ENCODE measurements at regions not wholly inside any gene's neighbourhood (a gene's known extent, or its start where the extent isn't known, plus 50 kb on each side); places are given as distances from the start of the nearest gene placed in this dataset.
"Not testable (repeated sequence)": the region's sequence is repeated elsewhere in the genome, so short reads cannot be mapped to it uniquely, and the experiment has no call there.

- not testable (repeated sequence) for H3K4me1 ChIP-seq (ENCODE audit: control insufficient read depth, insufficient read depth, low read length, poor library complexity, severe bottlenecking); H3K9me3 ChIP-seq (ENCODE audit: control insufficient read depth, low read length); H3K4me3 ChIP-seq (ENCODE audit: extremely low read depth, insufficient read depth, low read length, poor library complexity, severe bottlenecking); H3K36me3 ChIP-seq (ENCODE audit: control insufficient read depth, insufficient read depth, low read length); H3K27ac ChIP-seq (ENCODE audit: low read depth, low read length, severe bottlenecking)
- WGBS, 2 experiments (ENCODE audit: insufficient coverage in 2 of 2): no CpG with 5 or more reads among the region's 5 CpGs
Observed at GRCh38 chr15:22174088-22174487, 93.8 kb downstream of the OR4M2 start.

- H3K4me1 ChIP-seq (ENCODE audit: control insufficient read depth, insufficient read depth, low read length, poor library complexity, severe bottlenecking); H3K27ac ChIP-seq (ENCODE audit: low read depth, low read length, severe bottlenecking); H3K36me3 ChIP-seq (ENCODE audit: control insufficient read depth, insufficient read depth, low read length); H3K9me3 ChIP-seq (ENCODE audit: control insufficient read depth, low read length); H3K4me3 ChIP-seq (ENCODE audit: extremely low read depth, insufficient read depth, low read length, poor library complexity, severe bottlenecking): not testable (repeated sequence)
- WGBS, 2 experiments (ENCODE audit: insufficient coverage in 2 of 2): no CpG with 5 or more reads among the region's 7 CpGs
Observed at GRCh38 chr15:22177965-22178364, 97.6 kb downstream of the OR4M2 start.

- WGBS, 2 experiments (ENCODE audit: insufficient coverage in 2 of 2): no CpG with 5 or more reads among the region's 1 CpG
- not testable (repeated sequence) for H3K4me3 ChIP-seq (ENCODE audit: extremely low read depth, insufficient read depth, low read length, poor library complexity, severe bottlenecking); H3K4me1 ChIP-seq (ENCODE audit: control insufficient read depth, insufficient read depth, low read length, poor library complexity, severe bottlenecking); H3K9me3 ChIP-seq (ENCODE audit: control insufficient read depth, low read length); H3K27ac ChIP-seq (ENCODE audit: low read depth, low read length, severe bottlenecking); H3K36me3 ChIP-seq (ENCODE audit: control insufficient read depth, insufficient read depth, low read length)
Observed at GRCh38 chr15:22178438-22178837, 98.1 kb downstream of the OR4M2 start.

- not testable (repeated sequence) for H3K27ac ChIP-seq (ENCODE audit: low read depth, low read length, severe bottlenecking); H3K4me1 ChIP-seq (ENCODE audit: control insufficient read depth, insufficient read depth, low read length, poor library complexity, severe bottlenecking); H3K9me3 ChIP-seq (ENCODE audit: control insufficient read depth, low read length); H3K4me3 ChIP-seq (ENCODE audit: extremely low read depth, insufficient read depth, low read length, poor library complexity, severe bottlenecking); H3K36me3 ChIP-seq (ENCODE audit: control insufficient read depth, insufficient read depth, low read length)
- no CpG with 5 or more reads among the region's 3 CpGs for WGBS, 2 experiments (ENCODE audit: insufficient coverage in 2 of 2)
Observed at GRCh38 chr15:22179043-22179442, 98.7 kb downstream of the OR4M2 start.

GRCh38 chr15:22180611-22181010 is 100.3 kb downstream of the OR4M2 start:
- WGBS, 2 experiments (ENCODE audit: insufficient coverage in 2 of 2): no CpG with 5 or more reads among the region's 7 CpGs
- not testable (repeated sequence) for H3K4me3 ChIP-seq (ENCODE audit: extremely low read depth, insufficient read depth, low read length, poor library complexity, severe bottlenecking); H3K9me3 ChIP-seq (ENCODE audit: control insufficient read depth, low read length); H3K27ac ChIP-seq (ENCODE audit: low read depth, low read length, severe bottlenecking); H3K36me3 ChIP-seq (ENCODE audit: control insufficient read depth, insufficient read depth, low read length); H3K4me1 ChIP-seq (ENCODE audit: control insufficient read depth, insufficient read depth, low read length, poor library complexity, severe bottlenecking)

GRCh38 chr15:22184678-22185077 is 104.4 kb downstream of the OR4M2 start:
- not testable (repeated sequence) for H3K4me1 ChIP-seq (ENCODE audit: control insufficient read depth, insufficient read depth, low read length, poor library complexity, severe bottlenecking); H3K9me3 ChIP-seq (ENCODE audit: control insufficient read depth, low read length); H3K36me3 ChIP-seq (ENCODE audit: control insufficient read depth, insufficient read depth, low read length); H3K4me3 ChIP-seq (ENCODE audit: extremely low read depth, insufficient read depth, low read length, poor library complexity, severe bottlenecking); H3K27ac ChIP-seq (ENCODE audit: low read depth, low read length, severe bottlenecking)
- WGBS, 2 experiments (ENCODE audit: insufficient coverage in 2 of 2): no CpG with 5 or more reads among the region's 15 CpGs

GRCh38 chr15:22186846-22187532 is 106.7 kb downstream of the OR4M2 start:
- H3K9me3 ChIP-seq (ENCODE audit: control insufficient read depth, low read length); H3K36me3 ChIP-seq (ENCODE audit: control insufficient read depth, insufficient read depth, low read length); H3K4me1 ChIP-seq (ENCODE audit: control insufficient read depth, insufficient read depth, low read length, poor library complexity, severe bottlenecking); H3K27ac ChIP-seq (ENCODE audit: low read depth, low read length, severe bottlenecking); H3K4me3 ChIP-seq (ENCODE audit: extremely low read depth, insufficient read depth, low read length, poor library complexity, severe bottlenecking): not testable (repeated sequence)
- WGBS, 2 experiments (ENCODE audit: insufficient coverage in 2 of 2): no CpG with 5 or more reads among the region's 9 CpGs

- H3K27ac ChIP-seq (ENCODE audit: low read depth, low read length, severe bottlenecking); H3K36me3 ChIP-seq (ENCODE audit: control insufficient read depth, insufficient read depth, low read length); H3K4me3 ChIP-seq (ENCODE audit: extremely low read depth, insufficient read depth, low read length, poor library complexity, severe bottlenecking); H3K9me3 ChIP-seq (ENCODE audit: control insufficient read depth, low read length); H3K4me1 ChIP-seq (ENCODE audit: control insufficient read depth, insufficient read depth, low read length, poor library complexity, severe bottlenecking): not testable (repeated sequence)
- no CpG with 5 or more reads among the region's 3 CpGs for WGBS, 2 experiments (ENCODE audit: insufficient coverage in 2 of 2)
Observed at GRCh38 chr15:22191818-22192217, 111.5 kb downstream of the OR4M2 start.

- WGBS, 2 experiments (ENCODE audit: insufficient coverage in 2 of 2): no CpG with 5 or more reads among the region's 7 CpGs
- not testable (repeated sequence) for H3K27ac ChIP-seq (ENCODE audit: low read depth, low read length, severe bottlenecking); H3K4me3 ChIP-seq (ENCODE audit: extremely low read depth, insufficient read depth, low read length, poor library complexity, severe bottlenecking); H3K9me3 ChIP-seq (ENCODE audit: control insufficient read depth, low read length); H3K4me1 ChIP-seq (ENCODE audit: control insufficient read depth, insufficient read depth, low read length, poor library complexity, severe bottlenecking); H3K36me3 ChIP-seq (ENCODE audit: control insufficient read depth, insufficient read depth, low read length)
Observed at GRCh38 chr15:22194739-22195617, 114.7 kb downstream of the OR4M2 start.

GRCh38 chr15:22196423-22196822 is 116.1 kb downstream of the OR4M2 start:
- H3K4me1 ChIP-seq (ENCODE audit: control insufficient read depth, insufficient read depth, low read length, poor library complexity, severe bottlenecking); H3K27ac ChIP-seq (ENCODE audit: low read depth, low read length, severe bottlenecking); H3K9me3 ChIP-seq (ENCODE audit: control insufficient read depth, low read length); H3K4me3 ChIP-seq (ENCODE audit: extremely low read depth, insufficient read depth, low read length, poor library complexity, severe bottlenecking); H3K36me3 ChIP-seq (ENCODE audit: control insufficient read depth, insufficient read depth, low read length): not testable (repeated sequence)
- no CpG with 5 or more reads among the region's 2 CpGs for WGBS, 2 experiments (ENCODE audit: insufficient coverage in 2 of 2)

GRCh38 chr15:22200417-22200816 is 120.1 kb downstream of the OR4M2 start:
- WGBS, 2 experiments (ENCODE audit: insufficient coverage in 2 of 2): no CpG with 5 or more reads among the region's 3 CpGs
- not testable (repeated sequence) for H3K36me3 ChIP-seq (ENCODE audit: control insufficient read depth, insufficient read depth, low read length); H3K4me1 ChIP-seq (ENCODE audit: control insufficient read depth, insufficient read depth, low read length, poor library complexity, severe bottlenecking); H3K9me3 ChIP-seq (ENCODE audit: control insufficient read depth, low read length); H3K27ac ChIP-seq (ENCODE audit: low read depth, low read length, severe bottlenecking); H3K4me3 ChIP-seq (ENCODE audit: extremely low read depth, insufficient read depth, low read length, poor library complexity, severe bottlenecking)
